ENCODE measurements at regions not wholly inside any gene's neighbourhood (a gene's known extent, or its start where the extent isn't known, plus 50 kb on each side); places are given as distances from the start of the nearest gene placed in this dataset.
A peak's percentile ranks its signal among the peaks of the same experiment; 100 is the strongest.

DNA sequence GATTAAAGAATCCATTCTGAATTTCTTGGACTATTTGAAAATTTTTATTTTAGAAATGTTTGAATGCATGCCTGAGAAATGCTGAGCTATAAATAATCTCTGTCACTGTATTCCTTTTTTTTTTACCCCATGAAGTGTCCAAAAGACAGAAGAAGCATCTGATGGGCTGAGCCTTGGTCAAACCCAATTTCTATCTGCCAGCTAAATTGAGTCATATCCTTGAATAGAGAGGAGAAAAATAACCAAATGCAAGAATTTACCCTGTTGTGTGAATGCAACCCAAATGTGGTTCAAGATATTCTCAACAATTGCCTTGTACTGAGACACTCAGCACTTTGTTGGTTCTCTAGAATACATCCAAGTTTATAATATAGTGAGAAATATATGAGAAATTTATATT lies 223.5 kb downstream of the UBE2E3 start:
- H4K20me1 ChIP-seq (ENCODE audit: low read depth), result no peaks in the 10 kb centered on the region
- no peak for TF ChIP-seq EZH2phosphoT487 (IDR thresholded peaks at IDR 0.05)
- no peak for TF ChIP-seq EZH2 (IDR thresholded peaks at IDR 0.05)
- TF ChIP-seq, protein P1, sequence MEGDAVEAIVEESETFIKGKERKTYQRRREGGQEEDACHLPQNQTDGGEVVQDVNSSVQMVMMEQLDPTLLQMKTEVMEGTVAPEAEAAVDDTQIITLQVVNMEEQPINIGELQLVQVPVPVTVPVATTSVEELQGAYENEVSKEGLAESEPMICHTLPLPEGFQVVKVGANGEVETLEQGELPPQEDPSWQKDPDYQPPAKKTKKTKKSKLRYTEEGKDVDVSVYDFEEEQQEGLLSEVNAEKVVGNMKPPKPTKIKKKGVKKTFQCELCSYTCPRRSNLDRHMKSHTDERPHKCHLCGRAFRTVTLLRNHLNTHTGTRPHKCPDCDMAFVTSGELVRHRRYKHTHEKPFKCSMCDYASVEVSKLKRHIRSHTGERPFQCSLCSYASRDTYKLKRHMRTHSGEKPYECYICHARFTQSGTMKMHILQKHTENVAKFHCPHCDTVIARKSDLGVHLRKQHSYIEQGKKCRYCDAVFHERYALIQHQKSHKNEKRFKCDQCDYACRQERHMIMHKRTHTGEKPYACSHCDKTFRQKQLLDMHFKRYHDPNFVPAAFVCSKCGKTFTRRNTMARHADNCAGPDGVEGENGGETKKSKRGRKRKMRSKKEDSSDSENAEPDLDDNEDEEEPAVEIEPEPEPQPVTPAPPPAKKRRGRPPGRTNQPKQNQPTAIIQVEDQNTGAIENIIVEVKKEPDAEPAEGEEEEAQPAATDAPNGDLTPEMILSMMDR (IDR thresholded peaks at IDR 0.05), result no peak
- Mint-ChIP-seq H3K36me3 (no peaks in the 10 kb centered on the region), H3K27ac (no peak overlapping the region), H3K4me1 (no peaks in the 10 kb centered on the region), H3K27me3 (ENCODE audit: insufficient read depth, low read depth) (peaks cover 2% of the 10 kb centered on the region), H3K4me3 (no peak overlapping the region), H3K9me3 (peaks cover 20% of the 10 kb centered on the region)
- no peak overlapping the region for H3K9ac ChIP-seq
- no peaks in the 10 kb centered on the region for H3K4me1 ChIP-seq
- no peaks in the 10 kb centered on the region for H3K27me3 ChIP-seq
- no peak for DNase-seq (ENCODE audit: low spot score)
- H2AFZ ChIP-seq (replicated peaks), result no peak overlapping the region
- H3K27ac ChIP-seq, result no peak overlapping the region
- no peaks in the 10 kb centered on the region for H3K36me3 ChIP-seq
- no peaks in the 10 kb centered on the region for H3K9me3 ChIP-seq (ENCODE audit: low read depth)
- H3K79me2 ChIP-seq (ENCODE audit: low read depth), result no peaks in the 10 kb centered on the region
- no peaks in the 10 kb centered on the region for H3F3A ChIP-seq (ENCODE audit: low read depth)
- no peak overlapping the region for H3K4me3 ChIP-seq
- no peak overlapping the region for H3K4me2 ChIP-seq

DNA sequence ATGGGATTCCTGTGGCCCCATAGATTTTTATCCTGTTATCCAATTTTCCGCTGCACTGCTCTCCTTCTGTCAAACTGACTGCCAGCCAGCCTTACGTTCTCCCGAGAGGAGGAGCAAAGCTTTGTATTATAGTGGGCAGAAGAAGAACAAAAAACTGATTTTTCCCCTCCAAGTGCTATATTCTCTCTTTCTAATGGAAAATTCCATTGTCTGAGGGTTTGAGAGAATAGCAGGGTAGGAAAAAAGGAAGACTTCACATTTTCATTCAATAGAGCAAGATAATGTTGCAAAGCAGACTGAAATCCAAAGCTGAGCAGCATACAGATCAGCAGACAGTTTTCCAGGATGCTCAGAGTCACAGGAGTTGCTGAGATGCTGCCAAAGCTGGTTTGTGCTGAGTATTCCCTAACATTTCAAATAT lies 238.0 kb downstream of the UBE2E3 start:
- H3K4me1 ChIP-seq, result peaks cover 12% of the 10 kb centered on the region
- no peaks in the 10 kb centered on the region for H3K9me3 ChIP-seq (ENCODE audit: low read depth)
- TF ChIP-seq EZH2 (IDR thresholded peaks at IDR 0.05) (no peak), EZH2phosphoT487 (IDR thresholded peaks at IDR 0.05) (no peak)
- TF ChIP-seq, protein P1 (IDR thresholded peaks at IDR 0.05), result no peak
- peaks cover 22% of the 10 kb centered on the region for H3K4me1 Mint-ChIP-seq
- H3K36me3 ChIP-seq, result no peaks in the 10 kb centered on the region
- no peaks in the 10 kb centered on the region for H3K27me3 Mint-ChIP-seq (ENCODE audit: insufficient read depth, low read depth)
- H3F3A ChIP-seq (ENCODE audit: low read depth), result no peaks in the 10 kb centered on the region
- H4K20me1 ChIP-seq (ENCODE audit: low read depth), result no peaks in the 10 kb centered on the region
- no peaks in the 10 kb centered on the region for H3K79me2 ChIP-seq (ENCODE audit: low read depth)
- no peak overlapping the region for H3K27ac Mint-ChIP-seq
- no peak overlapping the region for H2AFZ ChIP-seq (replicated peaks)
- no peaks in the 10 kb centered on the region for H3K27me3 ChIP-seq
- peak overlapping the region; percentile 24 for H3K4me3 ChIP-seq
- peak overlapping the region; percentile 72 for H3K4me2 ChIP-seq
- H3K9ac ChIP-seq, result no peak overlapping the region
- no peaks in the 10 kb centered on the region for H3K36me3 Mint-ChIP-seq
- H3K27ac ChIP-seq, result peak overlapping the region; percentile 51
- peak; percentile 59 for DNase-seq (ENCODE audit: low spot score)
- no peak overlapping the region for H3K4me3 Mint-ChIP-seq
- H3K9me3 Mint-ChIP-seq, result no peaks in the 10 kb centered on the region

DNA sequence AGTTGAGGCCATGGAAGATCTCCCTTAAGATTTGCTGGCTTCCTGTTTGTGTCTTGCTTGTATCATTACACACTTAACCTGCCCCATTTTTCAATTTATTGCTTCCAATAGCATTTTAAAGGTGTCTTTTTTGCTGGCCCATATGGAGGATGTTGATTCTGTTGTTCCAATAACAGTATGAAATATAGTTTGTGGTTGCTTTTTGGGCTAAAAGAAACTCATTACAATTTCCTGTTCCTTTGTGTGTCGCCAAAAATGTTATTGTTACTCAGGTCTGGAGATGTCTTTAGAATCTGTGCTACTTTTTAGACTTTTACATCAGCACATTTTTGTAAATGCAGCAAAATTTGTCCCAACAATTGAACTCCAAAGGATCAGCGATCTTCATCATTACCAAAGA lies 234.0 kb upstream of the ITGA4 start:
- Histone ChIP-seq H2AFZ (replicated peaks) (peak overlapping the region; percentile 6), H3F3A (ENCODE audit: low read depth) (no peaks in the 10 kb centered on the region), H3K9ac (no peak overlapping the region), H3K4me2 (no peak overlapping the region), H3K27ac (no peak overlapping the region), H3K4me1 (peaks cover 8% of the 10 kb centered on the region), H4K20me1 (ENCODE audit: low read depth) (no peaks in the 10 kb centered on the region), H3K27me3 (no peaks in the 10 kb centered on the region), H3K9me3 (ENCODE audit: low read depth) (no peaks in the 10 kb centered on the region), H3K36me3 (no peaks in the 10 kb centered on the region), H3K79me2 (ENCODE audit: low read depth) (no peaks in the 10 kb centered on the region), H3K4me3 (no peak overlapping the region)
- peaks cover 10% of the 10 kb centered on the region for H3K4me1 Mint-ChIP-seq
- no peak for DNase-seq (ENCODE audit: low spot score)
- H3K27me3 Mint-ChIP-seq (ENCODE audit: insufficient read depth, low read depth), result no peaks in the 10 kb centered on the region
- TF ChIP-seq, protein P1 (IDR thresholded peaks at IDR 0.05), result no peak
- TF ChIP-seq EZH2phosphoT487 (IDR thresholded peaks at IDR 0.05) (no peak), EZH2 (IDR thresholded peaks at IDR 0.05) (no peak)
- no peaks in the 10 kb centered on the region for H3K36me3 Mint-ChIP-seq
- no peak overlapping the region for H3K4me3 Mint-ChIP-seq
- no peaks in the 10 kb centered on the region for H3K9me3 Mint-ChIP-seq
- H3K27ac Mint-ChIP-seq, result no peak overlapping the region

Data from neural progenitor cell (in vitro differentiated cells).